IPS-18c (cell line): ENCODE measurements at regions not wholly inside any gene's neighbourhood (a gene's known extent, or its start where the extent isn't known, plus 50 kb on each side); places are given as distances from the start of the nearest gene placed in this dataset.

Source experiments
- H3K4me3 ChIP-seq: 2 replicates; pipeline ENCODE4 v1.7.0; 2013; ENCODE audit warnings: low read depth, mild to moderate bottlenecking, low read length, moderate library complexity; ENCODE audit not compliant: insufficient read depth
- H3K9me3 ChIP-seq: one replicate; pipeline ENCODE4 v1.6.1; 2013; ENCODE audit warnings: mild to moderate bottlenecking, low read length, moderate library complexity; ENCODE audit not compliant: control insufficient read depth, insufficient read depth

DNA sequence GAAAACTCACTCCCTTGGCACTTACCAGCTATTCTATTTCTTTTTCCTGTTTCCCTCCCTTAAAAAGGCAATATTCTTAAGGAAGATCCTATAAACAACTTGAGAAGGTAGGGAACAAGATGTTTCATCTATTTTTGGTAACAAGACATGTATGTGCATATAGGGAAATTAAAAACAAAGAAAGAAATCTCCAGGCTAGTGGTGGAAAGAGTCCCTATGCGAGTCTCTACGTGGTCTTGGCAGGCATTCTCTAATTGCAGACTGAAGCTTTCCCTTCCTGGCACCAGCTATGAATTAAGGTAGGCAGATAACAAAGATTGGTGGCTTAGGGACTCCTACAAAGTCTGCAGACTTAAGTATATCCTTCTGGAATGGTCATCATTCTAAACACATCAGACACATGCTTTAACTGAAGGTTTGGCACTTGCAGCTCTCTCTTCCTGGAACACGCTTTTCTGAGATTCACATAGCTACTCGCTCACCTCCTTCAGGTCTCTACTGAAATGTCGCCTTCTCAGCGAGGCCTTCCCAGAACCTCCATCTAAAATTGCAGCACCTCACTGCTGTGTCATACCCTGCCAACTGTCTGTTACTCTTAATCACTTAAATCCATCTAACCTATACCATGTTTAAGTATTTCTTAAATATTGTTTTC is 336.0 kb downstream of the VGLL3 start:
- Histone ChIP-seq H3K4me3 (no peak overlapping the region), H3K9me3 (no peaks in the 10 kb centered on the region)

DNA sequence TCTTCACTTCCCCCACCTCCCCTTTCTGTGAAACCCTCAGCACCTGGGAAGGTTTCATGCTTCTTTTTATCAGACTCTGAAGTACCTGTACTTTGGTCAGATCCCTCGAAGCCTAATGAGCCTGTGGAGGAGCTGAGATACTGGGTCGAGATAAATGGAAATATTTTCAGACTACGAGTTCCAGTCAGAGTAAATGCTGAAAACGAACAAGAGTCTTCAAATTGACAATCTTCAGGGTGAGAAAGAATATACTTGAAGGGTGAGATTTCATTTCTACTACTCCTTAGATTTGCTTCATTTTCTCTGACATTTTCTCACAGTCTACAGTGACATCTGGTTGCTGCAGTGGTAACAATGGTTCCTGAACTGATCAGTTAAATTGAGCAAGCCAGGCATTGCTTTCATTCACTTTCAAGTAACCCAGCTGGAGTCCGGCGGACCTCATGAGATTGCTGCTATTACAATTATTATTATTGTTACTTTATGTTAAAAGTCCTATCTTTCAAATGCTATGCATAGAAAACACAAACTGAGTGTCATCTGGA is 337.2 kb downstream of the VGLL3 start:
- Histone ChIP-seq H3K9me3 (no peaks in the 10 kb centered on the region), H3K4me3 (no peak overlapping the region)

DNA sequence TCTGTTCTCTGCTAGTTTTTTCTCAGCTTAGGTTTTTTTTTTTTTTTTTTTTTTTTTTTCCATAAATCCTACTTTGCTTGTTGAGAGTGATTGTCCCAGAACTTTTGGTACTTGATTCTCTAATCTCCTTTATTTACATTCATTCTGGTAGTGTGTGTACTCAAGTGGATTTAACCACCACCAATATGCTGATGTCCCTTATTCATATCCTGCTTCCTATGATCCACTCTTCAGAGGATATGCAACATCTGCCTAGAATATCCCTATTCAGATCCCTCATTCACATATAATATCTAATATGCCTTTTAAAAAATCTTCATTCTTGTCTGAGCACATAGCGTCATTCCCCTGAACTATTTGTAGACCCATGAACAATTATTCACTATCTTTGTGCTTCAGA is 342.9 kb downstream of the VGLL3 start:
- no peak overlapping the region for H3K4me3 ChIP-seq

DNA sequence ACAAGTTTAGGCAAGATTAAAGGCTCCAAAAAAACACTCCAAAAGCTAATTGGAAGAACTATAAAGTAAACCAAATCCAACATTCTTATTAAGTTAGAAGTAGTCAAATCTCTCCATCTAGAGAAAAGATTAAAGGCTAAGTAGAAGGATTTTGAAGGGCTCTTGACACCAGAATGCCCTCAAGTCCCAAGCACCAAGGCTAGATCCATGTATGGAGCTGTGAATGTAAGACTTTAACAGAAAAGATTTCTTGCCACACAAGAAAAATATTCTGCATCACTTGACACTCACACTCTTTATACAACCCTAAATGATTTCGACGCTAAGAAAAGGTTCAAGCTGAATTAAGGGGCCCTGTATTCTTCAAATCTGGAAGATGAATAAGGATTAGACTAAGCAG is 345.2 kb downstream of the VGLL3 start:
- Histone ChIP-seq H3K4me3 (no peak overlapping the region), H3K9me3 (no peaks in the 10 kb centered on the region)

More for the DNA sequence above, 342.9 kb downstream of the VGLL3 start:
- no peaks in the 10 kb centered on the region for H3K9me3 ChIP-seq

DNA sequence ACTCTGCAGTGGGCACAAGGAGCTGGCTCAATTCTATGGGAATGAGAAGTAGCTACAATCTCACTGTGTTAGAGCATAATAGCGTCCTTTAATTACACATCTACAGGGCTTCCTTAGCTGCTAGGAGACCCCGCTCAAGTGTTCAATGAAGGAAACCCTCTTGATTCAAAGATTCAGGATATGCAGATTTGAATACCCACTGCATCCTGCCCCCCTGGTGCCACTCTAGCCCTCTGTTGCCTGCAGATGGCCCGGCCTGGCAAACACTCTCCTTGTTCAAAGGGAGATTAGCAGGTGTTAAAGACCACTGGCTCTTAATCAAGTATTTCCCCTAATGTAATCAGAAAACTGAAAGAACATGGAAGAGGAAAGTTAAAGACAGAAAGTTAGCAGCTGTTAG is 356.6 kb downstream of the VGLL3 start:
- H3K9me3 ChIP-seq, result no peaks in the 10 kb centered on the region
- no peak overlapping the region for H3K4me3 ChIP-seq

DNA sequence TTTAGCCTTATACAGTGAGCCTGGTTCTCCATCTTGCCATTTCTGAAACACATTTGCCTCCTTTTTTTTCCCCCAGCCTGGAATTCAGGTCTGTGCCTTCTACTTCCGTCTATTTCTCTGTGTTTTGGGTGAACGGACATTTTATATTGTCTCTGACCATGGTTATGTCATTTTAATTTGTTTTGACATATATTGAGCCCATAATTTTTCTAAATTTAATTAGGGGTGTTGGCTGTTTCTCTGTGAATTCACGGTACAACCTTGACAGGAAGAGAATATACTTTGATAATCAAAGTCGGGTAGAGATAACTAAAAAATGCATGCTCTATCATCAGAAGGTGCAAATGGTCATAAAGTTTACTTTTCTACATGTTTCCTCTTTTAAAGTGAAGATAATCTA is 361.4 kb downstream of the VGLL3 start:
- Histone ChIP-seq H3K4me3 (no peak overlapping the region), H3K9me3 (no peaks in the 10 kb centered on the region)

DNA sequence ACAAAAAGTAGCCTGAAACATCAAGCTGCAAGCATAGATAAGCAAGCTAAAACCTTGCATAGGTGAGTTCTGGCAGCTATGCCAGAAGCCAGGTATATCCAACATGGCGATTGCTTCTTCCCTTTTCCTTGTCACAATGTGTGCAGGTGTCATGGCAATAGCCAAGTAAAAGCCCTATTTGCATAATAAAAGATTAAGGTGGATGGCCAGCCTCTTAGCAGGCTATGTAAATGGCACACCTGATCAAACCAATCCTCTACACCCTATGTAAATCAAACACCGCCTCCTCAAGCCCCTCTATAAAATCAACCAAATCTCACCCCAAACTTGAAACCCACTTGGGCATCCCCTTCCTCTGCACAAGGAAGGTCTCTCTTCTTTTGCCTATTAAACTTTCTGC is 366.8 kb downstream of the VGLL3 start:
- no peaks in the 10 kb centered on the region for H3K9me3 ChIP-seq

DNA sequence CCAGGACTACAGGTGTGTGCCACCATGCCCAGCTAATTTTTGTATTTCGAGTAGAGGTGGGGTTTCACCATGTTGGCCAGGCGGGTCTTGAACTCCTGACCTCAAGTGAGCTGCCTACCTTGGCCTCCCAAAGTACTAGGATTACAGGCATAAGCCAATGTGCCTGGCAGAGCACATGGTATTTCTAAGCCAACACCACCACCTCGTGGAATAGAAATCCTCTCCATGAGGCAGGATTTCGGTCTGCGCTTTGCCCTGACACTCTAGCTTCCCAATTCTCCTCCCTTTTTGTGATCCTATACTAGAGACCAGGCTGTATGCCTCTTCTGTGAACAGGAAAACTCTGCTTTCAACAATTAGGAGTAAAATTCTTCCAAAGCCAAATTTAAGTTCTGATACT is 372.2 kb downstream of the VGLL3 start:
- Histone ChIP-seq H3K9me3 (no peaks in the 10 kb centered on the region), H3K4me3 (no peak overlapping the region)

More for the DNA sequence above, 366.8 kb downstream of the VGLL3 start:
- H3K4me3 ChIP-seq, result no peak overlapping the region

DNA sequence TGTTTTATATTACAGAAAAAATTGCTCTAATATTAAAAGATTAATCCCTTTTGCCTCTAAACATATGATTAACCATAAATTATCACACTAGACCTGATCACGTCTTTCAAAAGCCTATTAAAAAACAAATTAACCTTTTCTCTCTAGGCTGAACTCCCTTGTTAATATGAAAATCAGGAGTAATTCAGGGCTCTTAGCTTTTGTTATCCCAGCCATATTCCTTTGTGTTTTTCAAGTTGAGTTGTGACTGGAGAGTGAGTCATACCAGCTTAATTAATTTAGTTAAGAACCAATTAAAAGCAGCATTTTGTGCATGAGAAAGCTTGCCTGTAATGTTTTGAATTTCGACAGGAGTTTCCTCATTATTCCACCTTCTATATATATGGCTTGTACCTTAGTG is 385.8 kb downstream of the VGLL3 start:
- Histone ChIP-seq H3K4me3 (no peak overlapping the region), H3K9me3 (peaks cover 2% of the 10 kb centered on the region)

DNA sequence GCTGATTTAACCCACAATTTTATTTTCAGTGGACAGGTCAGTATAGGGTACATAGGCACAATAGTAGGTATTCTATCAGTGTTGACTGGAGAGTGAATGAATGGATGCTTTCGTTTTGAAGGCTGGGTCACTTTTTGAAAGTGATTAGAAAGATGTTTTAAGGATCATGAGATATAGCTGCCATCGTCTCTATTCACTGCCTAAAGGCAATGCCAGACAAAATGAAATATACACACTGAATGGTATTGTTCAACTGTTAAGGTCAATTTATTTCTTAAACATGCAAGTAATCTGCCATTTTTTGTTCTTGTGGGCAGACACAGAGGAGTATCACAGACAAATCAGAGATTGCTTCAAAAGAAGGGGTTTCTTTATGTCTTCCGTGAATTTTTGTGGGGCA is 395.3 kb downstream of the VGLL3 start:
- no peak overlapping the region for H3K4me3 ChIP-seq
- H3K9me3 ChIP-seq, result no peaks in the 10 kb centered on the region

DNA sequence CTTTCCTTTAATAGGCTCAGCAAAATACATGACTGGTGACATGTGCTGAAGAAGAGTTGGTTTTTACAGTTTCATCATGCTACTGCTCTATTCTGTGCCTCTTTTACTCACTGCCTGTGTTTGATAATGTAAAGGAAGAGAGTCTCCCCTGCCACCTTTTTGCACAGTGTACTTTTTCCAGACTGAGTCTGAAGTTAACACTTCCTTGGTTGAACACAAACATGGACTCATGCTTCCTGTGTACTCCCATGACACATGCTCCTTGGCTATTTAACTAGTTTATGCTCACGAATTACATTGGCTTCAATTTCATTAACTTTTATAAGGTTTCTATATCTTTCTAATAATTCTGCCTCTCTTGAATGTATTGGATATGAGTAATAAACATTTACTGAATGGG is 396.1 kb downstream of the VGLL3 start:
- no peaks in the 10 kb centered on the region for H3K9me3 ChIP-seq
- no peak overlapping the region for H3K4me3 ChIP-seq

DNA sequence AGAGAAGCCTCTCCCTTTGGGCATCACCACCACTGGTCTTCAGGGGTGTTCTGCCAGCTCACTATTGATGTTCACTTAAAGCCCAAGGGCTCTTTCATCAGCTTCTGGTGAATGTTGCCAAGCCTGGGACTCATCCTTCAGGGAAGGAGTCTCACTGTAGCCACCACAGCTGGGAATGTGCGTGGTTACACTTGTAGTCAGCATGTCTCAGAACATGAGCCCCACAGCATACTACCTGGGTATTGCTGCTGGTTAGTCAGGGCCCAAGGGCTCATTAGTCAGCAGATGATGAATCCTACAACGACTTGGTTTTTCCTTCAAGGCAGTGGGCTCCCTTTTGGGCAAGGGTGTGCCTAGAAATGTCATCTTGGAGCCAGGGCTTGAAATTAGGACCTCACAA is 412.9 kb downstream of the VGLL3 start:
- no peak overlapping the region for H3K4me3 ChIP-seq
- peaks cover 2% of the 10 kb centered on the region for H3K9me3 ChIP-seq

DNA sequence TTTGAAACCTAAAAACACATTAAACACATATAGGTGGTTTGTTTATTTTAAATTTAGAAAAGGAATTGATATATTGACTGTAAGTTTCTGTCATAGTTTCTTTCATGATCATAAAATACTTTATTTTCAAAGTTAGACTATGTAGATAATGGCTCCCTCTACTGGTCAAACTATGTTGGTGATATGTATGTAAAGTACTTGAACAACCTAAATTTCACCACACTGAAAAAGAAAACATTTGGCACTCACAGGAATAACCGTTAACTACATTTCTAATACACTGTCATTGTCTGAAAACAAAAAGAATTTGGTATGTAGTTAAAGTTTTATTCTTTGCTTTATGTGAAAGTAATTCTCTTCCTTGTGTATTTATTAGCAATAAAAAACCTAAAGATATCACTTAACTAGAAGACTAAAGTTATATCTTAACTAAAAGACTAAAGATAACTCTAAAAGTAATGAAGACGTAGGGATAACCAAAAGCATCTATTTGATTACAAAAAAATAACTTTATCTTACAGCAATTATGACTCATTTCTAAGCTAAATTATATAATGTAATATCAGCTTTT is 427.5 kb downstream of the VGLL3 start:
- Histone ChIP-seq H3K9me3 (no peaks in the 10 kb centered on the region), H3K4me3 (no peak overlapping the region)

DNA sequence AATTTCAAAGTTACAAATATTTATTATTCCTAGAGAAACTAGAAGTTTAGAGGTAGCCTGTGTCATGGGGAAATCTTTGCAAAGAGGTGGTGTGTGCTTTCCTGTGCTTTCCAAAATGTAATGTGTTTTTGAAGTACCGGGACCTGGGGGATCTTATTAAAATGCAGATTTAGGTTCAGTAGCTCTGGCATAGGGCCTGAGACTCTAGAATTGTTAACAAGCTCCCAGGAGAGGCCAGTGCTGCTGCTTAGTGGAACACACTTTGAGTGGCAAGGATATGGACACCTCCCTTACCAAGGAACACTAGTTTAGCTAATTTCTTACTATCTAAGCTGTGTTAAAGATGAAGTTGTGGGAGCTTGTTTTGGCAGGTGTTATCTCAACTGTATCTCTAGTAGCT is 428.9 kb downstream of the VGLL3 start:
- Histone ChIP-seq H3K4me3 (no peak overlapping the region), H3K9me3 (no peaks in the 10 kb centered on the region)

DNA sequence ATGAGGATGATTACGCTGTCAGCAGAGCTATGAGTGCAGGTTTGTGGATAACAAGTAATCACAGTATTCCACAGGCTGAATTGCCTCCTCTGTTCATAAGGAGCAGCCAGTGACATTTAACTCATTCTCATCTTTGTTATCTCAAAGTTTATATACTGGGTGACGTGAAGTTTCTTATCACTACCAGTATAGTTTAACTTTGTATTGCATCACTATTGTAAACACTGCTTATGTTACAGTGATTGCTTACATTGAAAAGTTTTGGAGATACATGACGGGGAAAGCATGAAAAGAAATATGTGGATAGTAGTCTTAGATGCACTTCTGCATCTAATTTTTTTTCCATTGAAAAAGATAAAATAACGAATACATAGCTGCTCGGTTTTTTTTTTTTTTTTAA is 429.7 kb downstream of the VGLL3 start:
- Histone ChIP-seq H3K9me3 (no peaks in the 10 kb centered on the region), H3K4me3 (no peak overlapping the region)

DNA sequence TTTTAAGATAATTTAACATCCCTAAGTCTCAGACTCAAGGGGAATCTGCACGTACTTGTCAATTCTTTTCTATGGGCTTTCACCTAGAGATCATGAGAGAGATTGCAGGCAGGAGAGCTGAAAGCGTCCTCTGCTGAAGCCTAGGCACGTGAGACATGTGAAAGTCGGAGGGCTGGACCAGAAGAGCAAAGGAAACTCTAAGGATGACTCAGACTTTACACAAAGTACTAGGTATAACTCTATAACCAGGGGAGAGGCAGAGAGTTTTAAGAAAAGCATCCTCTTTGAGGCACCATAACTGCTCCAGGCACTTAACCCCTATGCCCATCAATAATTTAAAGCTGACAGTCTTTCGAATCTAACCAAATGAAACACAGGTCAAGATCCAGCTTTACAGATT is 436.6 kb downstream of the VGLL3 start:
- no peaks in the 10 kb centered on the region for H3K9me3 ChIP-seq
- H3K4me3 ChIP-seq, result no peak overlapping the region

DNA sequence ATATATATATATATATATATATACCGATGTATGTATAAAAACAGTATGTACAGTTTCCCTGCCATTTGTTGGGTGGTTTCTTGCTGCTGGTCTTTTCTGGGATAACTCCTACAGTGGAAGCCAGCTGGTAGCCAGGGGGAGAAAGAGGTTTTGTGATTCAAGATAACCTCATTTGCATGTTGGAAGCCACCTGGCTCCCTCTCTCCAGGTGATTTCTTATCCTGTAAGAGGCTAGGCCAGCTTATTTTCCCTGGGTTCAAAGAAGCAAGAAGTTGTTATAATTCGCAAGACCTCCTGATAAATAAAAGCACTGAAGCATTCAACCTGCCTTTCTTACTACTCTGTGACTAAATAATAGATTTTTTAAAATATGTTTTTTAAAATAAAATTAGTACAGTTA is 443.3 kb downstream of the VGLL3 start:
- Histone ChIP-seq H3K4me3 (no peak overlapping the region), H3K9me3 (no peaks in the 10 kb centered on the region)

DNA sequence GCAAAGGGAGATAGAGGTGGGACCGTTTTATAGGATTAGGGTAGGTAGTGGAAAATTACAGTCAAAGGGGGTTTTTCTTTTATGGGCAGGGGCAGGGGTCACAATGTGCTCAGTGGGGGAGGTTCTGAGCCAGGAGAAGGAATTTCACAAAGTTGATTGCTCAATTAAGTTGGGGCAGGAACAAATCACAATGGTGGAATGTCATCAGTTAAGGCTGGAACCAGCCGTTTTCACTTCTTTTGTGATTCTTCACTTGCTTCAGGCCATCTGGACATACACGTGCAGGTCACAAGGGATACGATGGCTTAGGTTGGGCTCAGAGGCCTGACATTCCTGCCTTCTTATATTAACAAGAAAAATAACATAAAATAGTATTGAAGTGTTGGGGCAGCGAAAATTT is 453.8 kb downstream of the VGLL3 start:
- Histone ChIP-seq H3K9me3 (peaks cover 10% of the 10 kb centered on the region), H3K4me3 (no peak overlapping the region)

DNA sequence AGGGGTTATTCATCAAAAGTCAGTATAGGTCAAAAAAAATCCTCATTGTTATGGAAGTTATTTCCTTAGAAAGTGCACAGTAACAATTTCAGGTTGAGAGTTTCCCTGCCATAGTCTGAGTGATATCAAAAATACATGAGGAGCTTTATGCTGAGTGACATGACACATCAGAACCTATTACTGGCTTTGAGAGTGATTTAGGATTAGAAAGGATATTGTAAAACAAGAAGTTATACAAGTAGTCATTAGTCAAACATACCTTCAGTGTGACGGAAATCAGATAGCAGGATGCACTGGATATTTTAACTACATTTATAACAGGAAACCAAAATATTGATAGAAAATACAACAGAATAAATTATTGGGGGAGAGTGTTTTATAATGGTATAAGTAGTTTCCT is 471.1 kb downstream of the VGLL3 start:
- H3K4me3 ChIP-seq, result no peak overlapping the region

More for the DNA sequence above, 471.1 kb downstream of the VGLL3 start:
- no peaks in the 10 kb centered on the region for H3K9me3 ChIP-seq
